Stimulated activated memory B cell treated with anti-CD40 and anti-IgM and Interleukin-4, amounts not matched to agents 10 μg/mL and 1 μg/mL and 100 μg/mL, for 72 hours (primary cell): ENCODE measurements at regions not wholly inside any gene's neighbourhood (a gene's known extent, or its start where the extent isn't known, plus 50 kb on each side); places are given as distances from the start of the nearest gene placed in this dataset.
"Not testable (repeated sequence)": the region's sequence is repeated elsewhere in the genome, so short reads cannot be mapped to it uniquely, and the experiment has no call there.

Experiments used
- ATAC-seq: fragments of 150-1000 bp; cut with Tn5 transposase; 2 replicates; pipeline ENCODE4 v1.10.0; 2021
- H3K27ac Mint-ChIP-seq: one replicate; pipeline ENCODE4 v1.8.0; 2022; ENCODE audit warnings: mild to moderate bottlenecking, mixed read lengths
- H3K27me3 Mint-ChIP-seq: one replicate; pipeline ENCODE4 v1.8.0; 2022; ENCODE audit warnings: mixed read lengths
- H3K36me3 Mint-ChIP-seq: one replicate; pipeline ENCODE4 v1.8.0; 2022; ENCODE audit warnings: mixed read lengths
- H3K4me1 Mint-ChIP-seq: one replicate; pipeline ENCODE4 v1.8.0; 2022; ENCODE audit warnings: mixed read lengths
- H3K4me3 Mint-ChIP-seq: one replicate; pipeline ENCODE4 v1.8.0; 2022; ENCODE audit warnings: mild to moderate bottlenecking, moderate library complexity, mixed read lengths
- H3K9me3 Mint-ChIP-seq: one replicate; pipeline ENCODE4 v1.8.0; 2022; ENCODE audit warnings: mixed read lengths

DNA sequence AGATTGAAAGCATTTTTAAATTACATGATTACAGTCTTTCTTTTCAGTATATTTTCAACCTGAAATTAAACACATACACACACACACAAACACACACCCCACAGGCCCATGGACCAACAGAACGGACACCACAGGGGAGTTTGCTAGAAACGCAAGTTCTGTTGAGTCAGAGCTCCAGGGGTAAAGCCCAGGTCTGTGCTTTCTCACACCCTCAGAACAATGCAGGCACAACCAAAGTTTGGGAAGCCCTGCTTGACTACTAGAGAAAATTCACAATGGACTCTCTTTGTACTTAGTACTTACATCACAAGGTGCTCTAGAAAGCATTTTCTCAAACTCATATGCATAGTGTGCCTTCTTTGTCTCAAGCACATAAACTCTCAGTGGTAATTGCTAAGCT, 704.0 kb upstream of the IGFBP3 start:
- ATAC-seq, result no peak
- Mint-ChIP-seq H3K4me3 (no peak overlapping the region), H3K27me3 (no peaks in the 10 kb centered on the region), H3K36me3 (no peaks in the 10 kb centered on the region), H3K9me3 (peaks cover 3% of the 10 kb centered on the region), H3K4me1 (no peaks in the 10 kb centered on the region), H3K27ac (no peak overlapping the region)

DNA sequence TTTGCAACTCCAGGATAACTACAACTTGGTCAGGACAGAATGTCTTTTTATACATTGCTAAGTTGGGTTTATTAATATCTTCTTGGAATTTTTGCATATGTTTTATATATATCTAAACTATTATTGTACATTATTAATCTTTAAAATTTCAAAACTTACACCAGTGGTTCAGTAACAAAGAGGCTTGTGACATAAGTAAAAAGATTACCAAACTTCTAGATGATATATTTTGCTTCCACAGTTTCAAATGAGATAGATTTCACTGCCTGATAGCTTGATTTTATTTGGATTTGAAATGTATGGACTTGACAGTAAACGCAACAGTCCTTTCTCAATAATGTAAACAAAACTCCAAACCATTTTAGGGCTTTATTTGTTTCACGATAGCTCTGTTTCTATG, 701.2 kb upstream of the IGFBP3 start:
- Mint-ChIP-seq H3K4me3 (no peak overlapping the region), H3K4me1 (no peaks in the 10 kb centered on the region), H3K27ac (no peak overlapping the region), H3K36me3 (no peaks in the 10 kb centered on the region), H3K27me3 (no peaks in the 10 kb centered on the region), H3K9me3 (no peaks in the 10 kb centered on the region)
- no peak for ATAC-seq

DNA sequence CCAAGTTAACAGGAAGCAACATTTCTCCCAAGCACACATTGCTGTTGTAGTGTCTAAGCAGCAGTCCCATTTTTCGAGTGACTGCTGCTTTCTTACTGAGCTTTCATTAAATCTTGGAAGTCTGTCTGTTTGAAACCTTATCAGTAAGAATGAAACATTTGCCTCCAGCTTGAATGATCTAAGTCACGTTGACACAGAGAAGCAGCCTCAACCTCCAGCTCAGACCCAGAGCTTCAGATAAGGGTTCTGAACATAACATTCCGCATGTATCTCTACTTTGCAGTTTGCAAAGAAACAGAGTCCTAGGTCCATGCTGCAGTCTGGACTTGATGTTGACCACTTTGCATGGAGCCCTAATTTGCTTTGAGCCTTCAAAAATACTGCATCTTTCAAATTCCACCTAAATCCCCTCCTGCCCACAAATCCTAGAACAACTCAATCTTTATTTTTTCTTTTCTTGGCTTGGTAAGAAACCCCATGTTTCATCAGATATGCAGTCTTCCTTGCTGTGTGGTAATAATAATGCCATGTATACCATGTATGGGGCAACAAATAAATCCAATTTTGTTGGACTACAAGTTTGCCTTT, 698.7 kb upstream of the IGFBP3 start:
- ATAC-seq, result no peak
- Mint-ChIP-seq H3K9me3 (no peaks in the 10 kb centered on the region), H3K36me3 (no peaks in the 10 kb centered on the region), H3K27ac (no peak overlapping the region), H3K4me1 (no peaks in the 10 kb centered on the region), H3K27me3 (no peaks in the 10 kb centered on the region), H3K4me3 (no peak overlapping the region)

DNA sequence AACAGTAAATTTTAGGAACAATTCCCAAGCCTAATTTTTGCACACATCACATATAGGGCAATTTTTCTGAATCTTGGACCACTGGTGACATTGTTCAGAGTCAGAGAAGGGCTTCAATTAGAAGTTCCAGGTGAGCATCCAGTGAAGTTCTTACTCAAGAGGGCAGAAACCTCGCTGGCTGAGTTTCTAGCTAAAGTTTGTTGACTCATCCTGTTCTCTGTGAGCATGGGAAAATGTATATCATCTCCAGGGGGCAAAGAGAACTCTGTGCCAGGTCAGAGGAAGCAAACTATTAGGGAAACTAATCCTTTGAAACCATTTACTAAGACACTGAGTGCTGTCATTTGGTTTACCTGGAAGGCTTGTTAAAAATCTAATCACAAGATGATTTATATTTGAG, 695.6 kb upstream of the IGFBP3 start:
- no peaks in the 10 kb centered on the region for H3K4me1 Mint-ChIP-seq
- H3K27me3 Mint-ChIP-seq, result no peaks in the 10 kb centered on the region
- no peak overlapping the region for H3K4me3 Mint-ChIP-seq
- H3K27ac Mint-ChIP-seq, result no peak overlapping the region
- no peaks in the 10 kb centered on the region for H3K9me3 Mint-ChIP-seq
- no peaks in the 10 kb centered on the region for H3K36me3 Mint-ChIP-seq
- no peak for ATAC-seq

DNA sequence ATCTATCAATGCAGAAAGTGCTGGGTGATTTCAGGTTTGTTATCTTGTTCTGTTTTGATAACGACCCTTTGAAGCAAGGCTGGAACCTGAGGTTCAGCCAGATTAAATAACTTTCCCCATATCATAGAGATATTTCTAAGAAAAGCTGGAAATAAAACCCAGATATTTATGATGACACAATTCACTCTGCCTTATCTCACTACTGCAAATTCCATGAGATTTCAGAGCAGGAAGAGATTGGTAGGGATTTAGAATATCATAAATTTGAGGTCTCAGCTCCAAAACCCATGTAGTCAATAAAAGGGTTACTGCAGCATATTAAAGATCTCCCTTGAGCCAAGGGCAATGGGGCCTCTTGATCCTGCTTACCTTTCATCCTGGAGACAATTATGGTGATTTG, 692.5 kb upstream of the IGFBP3 start:
- ATAC-seq, result no peak
- no peak overlapping the region for H3K4me3 Mint-ChIP-seq
- no peaks in the 10 kb centered on the region for H3K27me3 Mint-ChIP-seq
- H3K9me3 Mint-ChIP-seq, result no peaks in the 10 kb centered on the region
- H3K36me3 Mint-ChIP-seq, result no peaks in the 10 kb centered on the region
- no peaks in the 10 kb centered on the region for H3K4me1 Mint-ChIP-seq
- H3K27ac Mint-ChIP-seq, result no peak overlapping the region

GRCh38 chr7:46613116-46613515, 692.0 kb upstream of the IGFBP3 start:
- Mint-ChIP-seq H3K9me3 (no peaks in the 10 kb centered on the region), H3K4me1 (no peaks in the 10 kb centered on the region), H3K27me3 (no peaks in the 10 kb centered on the region), H3K27ac (no peak overlapping the region), H3K4me3 (no peak overlapping the region), H3K36me3 (no peaks in the 10 kb centered on the region)
- ATAC-seq, result no peak

GRCh38 chr7:46611508-46611907, 690.4 kb upstream of the IGFBP3 start:
- no peaks in the 10 kb centered on the region for H3K9me3 Mint-ChIP-seq
- H3K4me1 Mint-ChIP-seq, result no peaks in the 10 kb centered on the region
- H3K4me3 Mint-ChIP-seq, result no peak overlapping the region
- H3K27ac Mint-ChIP-seq, result no peak overlapping the region
- no peaks in the 10 kb centered on the region for H3K27me3 Mint-ChIP-seq
- ATAC-seq, result no peak
- no peaks in the 10 kb centered on the region for H3K36me3 Mint-ChIP-seq

- no peaks in the 10 kb centered on the region for H3K27me3 Mint-ChIP-seq
- no peak for ATAC-seq
- H3K4me3 Mint-ChIP-seq, result no peak overlapping the region
- no peak overlapping the region for H3K27ac Mint-ChIP-seq
- no peaks in the 10 kb centered on the region for H3K9me3 Mint-ChIP-seq
- no peaks in the 10 kb centered on the region for H3K36me3 Mint-ChIP-seq
- H3K4me1 Mint-ChIP-seq, result no peaks in the 10 kb centered on the region
These were observed 689.7 kb upstream of the IGFBP3 start for GRCh38 chr7:46610746-46611145.

- H3K36me3 Mint-ChIP-seq, result no peaks in the 10 kb centered on the region
- no peak overlapping the region for H3K4me3 Mint-ChIP-seq
- no peak for ATAC-seq
- H3K27me3 Mint-ChIP-seq, result no peaks in the 10 kb centered on the region
- no peaks in the 10 kb centered on the region for H3K9me3 Mint-ChIP-seq
- no peaks in the 10 kb centered on the region for H3K4me1 Mint-ChIP-seq
- no peak overlapping the region for H3K27ac Mint-ChIP-seq
These were observed 686.1 kb upstream of the IGFBP3 start for GRCh38 chr7:46607176-46607575.

DNA sequence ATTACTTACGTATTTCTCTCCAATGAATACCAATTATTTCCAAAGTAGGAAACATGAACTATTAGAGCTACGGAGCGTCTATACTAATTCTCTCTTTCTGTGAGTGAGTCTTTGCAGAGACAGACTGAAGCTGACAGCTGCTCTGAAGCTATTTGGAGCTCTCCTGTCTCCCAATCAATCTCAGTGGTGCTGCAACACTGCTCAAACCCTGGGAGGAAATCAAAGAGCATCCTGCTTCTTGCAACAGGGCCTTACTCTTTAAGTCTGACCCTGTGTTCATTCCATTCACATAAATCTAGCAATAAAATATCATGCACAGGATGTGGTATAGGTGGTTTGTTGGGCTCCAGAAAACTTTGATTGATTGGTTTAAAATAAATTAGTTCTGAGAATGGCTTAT, 685.7 kb upstream of the IGFBP3 start:
- H3K27ac Mint-ChIP-seq, result no peak overlapping the region
- H3K27me3 Mint-ChIP-seq, result no peaks in the 10 kb centered on the region
- H3K36me3 Mint-ChIP-seq, result no peaks in the 10 kb centered on the region
- ATAC-seq, result no peak
- H3K9me3 Mint-ChIP-seq, result no peaks in the 10 kb centered on the region
- no peaks in the 10 kb centered on the region for H3K4me1 Mint-ChIP-seq
- no peak overlapping the region for H3K4me3 Mint-ChIP-seq

DNA sequence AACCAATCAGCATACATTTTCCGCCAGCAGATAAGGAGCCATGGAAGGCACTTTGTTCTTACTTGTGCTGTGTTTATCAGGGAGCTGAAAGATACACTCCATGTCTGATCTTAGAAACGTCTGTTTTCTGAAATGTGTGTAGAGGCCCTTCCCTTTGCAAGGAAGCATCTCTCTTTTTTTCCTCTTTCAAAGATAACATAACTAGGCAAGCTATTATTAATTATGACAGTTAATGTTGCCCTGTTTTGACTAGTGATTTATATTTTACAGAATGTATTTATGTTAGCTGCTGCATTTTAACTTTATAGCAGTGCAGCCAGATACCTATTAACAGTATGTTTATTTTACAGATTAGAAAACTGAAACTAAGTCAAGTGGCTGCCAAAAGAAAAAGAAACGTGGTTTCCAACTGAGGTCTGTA, 683.2 kb upstream of the IGFBP3 start:
- no peak for ATAC-seq
- no peaks in the 10 kb centered on the region for H3K4me1 Mint-ChIP-seq
- no peak overlapping the region for H3K4me3 Mint-ChIP-seq
- H3K27ac Mint-ChIP-seq, result no peak overlapping the region
- no peaks in the 10 kb centered on the region for H3K36me3 Mint-ChIP-seq
- H3K27me3 Mint-ChIP-seq, result no peaks in the 10 kb centered on the region
- H3K9me3 Mint-ChIP-seq, result peaks cover 4% of the 10 kb centered on the region

GRCh38 chr7:46603780-46604179, 682.7 kb upstream of the IGFBP3 start:
- H3K4me3 Mint-ChIP-seq, result no peak overlapping the region
- ATAC-seq, result no peak

GRCh38 chr7:46603296-46603752, 682.3 kb upstream of the IGFBP3 start:
- no peak for ATAC-seq
- no peaks in the 10 kb centered on the region for H3K4me1 Mint-ChIP-seq
- H3K27ac Mint-ChIP-seq, result no peak overlapping the region
- H3K27me3 Mint-ChIP-seq, result no peaks in the 10 kb centered on the region
- peaks cover 4% of the 10 kb centered on the region for H3K9me3 Mint-ChIP-seq
- no peaks in the 10 kb centered on the region for H3K36me3 Mint-ChIP-seq
- H3K4me3 Mint-ChIP-seq, result no peak overlapping the region

More at GRCh38 chr7:46603780-46604179, 682.7 kb upstream of the IGFBP3 start:
- peaks cover 4% of the 10 kb centered on the region for H3K9me3 Mint-ChIP-seq
- H3K36me3 Mint-ChIP-seq, result no peaks in the 10 kb centered on the region
- no peaks in the 10 kb centered on the region for H3K4me1 Mint-ChIP-seq
- no peak overlapping the region for H3K27ac Mint-ChIP-seq
- no peaks in the 10 kb centered on the region for H3K27me3 Mint-ChIP-seq

DNA sequence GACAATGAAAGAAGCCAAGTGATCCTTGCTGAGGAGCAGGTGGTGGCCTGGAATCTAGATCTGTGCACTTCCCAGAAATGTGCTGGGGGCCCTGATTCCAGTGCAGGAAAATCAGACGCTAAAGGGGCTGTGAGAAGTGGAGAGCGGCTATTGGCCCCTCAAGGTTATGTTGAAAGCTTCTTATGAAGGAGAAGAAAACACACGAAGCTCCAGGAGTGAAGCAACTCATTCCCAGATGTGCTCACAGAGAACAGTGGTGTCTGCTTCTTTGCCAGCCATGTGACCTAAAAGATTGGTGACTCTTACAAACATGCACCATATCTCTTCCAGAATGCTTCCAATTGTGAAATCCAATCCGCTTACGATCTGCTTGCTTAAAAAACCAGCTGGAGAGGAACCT, 679.3 kb upstream of the IGFBP3 start:
- no peaks in the 10 kb centered on the region for H3K4me1 Mint-ChIP-seq
- no peaks in the 10 kb centered on the region for H3K36me3 Mint-ChIP-seq

GRCh38 chr7:46594831-46595230, 673.8 kb upstream of the IGFBP3 start:
- not testable (repeated sequence) for H3K4me3 Mint-ChIP-seq, H3K27ac Mint-ChIP-seq, H3K36me3 Mint-ChIP-seq, ATAC-seq, H3K4me1 Mint-ChIP-seq, H3K27me3 Mint-ChIP-seq
- H3K9me3 Mint-ChIP-seq, result peaks cover 14% of the 10 kb centered on the region

More for the DNA sequence above, 679.3 kb upstream of the IGFBP3 start:
- Mint-ChIP-seq H3K9me3 (peaks cover 4% of the 10 kb centered on the region), H3K4me3 (no peak overlapping the region), H3K27me3 (no peaks in the 10 kb centered on the region), H3K27ac (no peak overlapping the region)
- ATAC-seq, result no peak

- not testable (repeated sequence) for ATAC-seq, H3K4me1 Mint-ChIP-seq, H3K36me3 Mint-ChIP-seq, H3K9me3 Mint-ChIP-seq, H3K27me3 Mint-ChIP-seq, H3K27ac Mint-ChIP-seq, H3K4me3 Mint-ChIP-seq
These were observed 670.1 kb upstream of the IGFBP3 start for GRCh38 chr7:46590918-46591905.
